ENCODE measurements at regions not wholly inside any gene's neighbourhood (a gene's known extent, or its start where the extent isn't known, plus 50 kb on each side); places are given as distances from the start of the nearest gene placed in this dataset.

DNA sequence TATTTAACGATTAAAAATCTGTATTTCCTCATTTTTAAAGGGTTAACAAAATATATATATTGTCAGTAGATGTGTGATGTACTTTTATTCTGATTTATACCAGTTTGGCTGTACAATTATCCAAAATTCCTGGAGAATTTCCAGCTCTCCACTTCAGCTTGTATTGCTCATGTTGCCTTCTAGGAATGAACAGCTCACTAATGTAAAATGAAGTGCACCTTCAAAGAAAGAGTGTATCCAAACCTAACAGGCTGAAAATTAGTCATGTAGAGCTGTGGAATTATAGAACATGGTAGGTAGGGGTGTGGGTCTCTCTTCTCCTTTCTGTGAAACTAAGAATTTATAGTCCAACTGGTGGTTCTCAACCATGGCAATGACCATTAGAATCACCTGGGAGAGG is 362.0 kb downstream of the ETNK1 start:
- TF ChIP-seq, protein P1, sequence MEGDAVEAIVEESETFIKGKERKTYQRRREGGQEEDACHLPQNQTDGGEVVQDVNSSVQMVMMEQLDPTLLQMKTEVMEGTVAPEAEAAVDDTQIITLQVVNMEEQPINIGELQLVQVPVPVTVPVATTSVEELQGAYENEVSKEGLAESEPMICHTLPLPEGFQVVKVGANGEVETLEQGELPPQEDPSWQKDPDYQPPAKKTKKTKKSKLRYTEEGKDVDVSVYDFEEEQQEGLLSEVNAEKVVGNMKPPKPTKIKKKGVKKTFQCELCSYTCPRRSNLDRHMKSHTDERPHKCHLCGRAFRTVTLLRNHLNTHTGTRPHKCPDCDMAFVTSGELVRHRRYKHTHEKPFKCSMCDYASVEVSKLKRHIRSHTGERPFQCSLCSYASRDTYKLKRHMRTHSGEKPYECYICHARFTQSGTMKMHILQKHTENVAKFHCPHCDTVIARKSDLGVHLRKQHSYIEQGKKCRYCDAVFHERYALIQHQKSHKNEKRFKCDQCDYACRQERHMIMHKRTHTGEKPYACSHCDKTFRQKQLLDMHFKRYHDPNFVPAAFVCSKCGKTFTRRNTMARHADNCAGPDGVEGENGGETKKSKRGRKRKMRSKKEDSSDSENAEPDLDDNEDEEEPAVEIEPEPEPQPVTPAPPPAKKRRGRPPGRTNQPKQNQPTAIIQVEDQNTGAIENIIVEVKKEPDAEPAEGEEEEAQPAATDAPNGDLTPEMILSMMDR (IDR thresholded peaks at IDR 0.05; ENCODE audit: low read depth, low read length, poor library complexity, severe bottlenecking): no peak
- TF ChIP-seq EZH2phosphoT487 (IDR thresholded peaks at IDR 0.05; ENCODE audit: borderline replicate concordance, low read length): no peak
